SK-N-SH treated with all-trans-retinoic acid at 6 μM for 48 hours (cell line): ENCODE measurements at regions not wholly inside any gene's neighbourhood (a gene's known extent, or its start where the extent isn't known, plus 50 kb on each side); places are given as distances from the start of the nearest gene placed in this dataset.

Experiments used
- ESRRG ChIP-seq: fragments of 250-450 bp; sonication (Bioruptor Pico); IDR thresholded peaks from 2 replicates; pipeline ENCODE4 v1.6.1; 2021; ENCODE audit warnings: mild to moderate bottlenecking
- TF ChIP-seq, protein P1 (sequence below): fragments of 250-450 bp; sonication (Bioruptor Pico); IDR thresholded peaks from 2 replicates; pipeline ENCODE4 v1.5.1; 2020; ENCODE audit warnings: low read depth, mild to moderate bottlenecking, moderate library complexity

DNA sequence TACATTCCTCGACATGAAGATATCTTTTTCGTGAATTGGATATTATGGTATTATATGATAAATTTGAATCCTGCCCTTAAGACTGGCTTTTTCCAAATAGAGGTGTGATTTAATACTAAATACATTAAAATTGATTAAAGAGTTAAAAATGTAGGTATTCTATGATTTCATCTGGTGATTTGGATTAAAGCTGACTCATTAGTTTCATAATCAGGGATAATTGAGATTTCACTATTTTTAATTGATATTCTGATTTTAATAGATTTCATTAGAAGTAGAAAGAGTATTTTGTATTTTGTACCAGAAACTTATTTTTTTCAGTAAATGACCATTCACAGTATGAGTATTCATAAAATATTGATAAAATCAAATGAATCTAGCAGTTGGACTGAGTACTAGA is 524.1 kb downstream of the PLCL1 start:
- TF ChIP-seq, protein P1, sequence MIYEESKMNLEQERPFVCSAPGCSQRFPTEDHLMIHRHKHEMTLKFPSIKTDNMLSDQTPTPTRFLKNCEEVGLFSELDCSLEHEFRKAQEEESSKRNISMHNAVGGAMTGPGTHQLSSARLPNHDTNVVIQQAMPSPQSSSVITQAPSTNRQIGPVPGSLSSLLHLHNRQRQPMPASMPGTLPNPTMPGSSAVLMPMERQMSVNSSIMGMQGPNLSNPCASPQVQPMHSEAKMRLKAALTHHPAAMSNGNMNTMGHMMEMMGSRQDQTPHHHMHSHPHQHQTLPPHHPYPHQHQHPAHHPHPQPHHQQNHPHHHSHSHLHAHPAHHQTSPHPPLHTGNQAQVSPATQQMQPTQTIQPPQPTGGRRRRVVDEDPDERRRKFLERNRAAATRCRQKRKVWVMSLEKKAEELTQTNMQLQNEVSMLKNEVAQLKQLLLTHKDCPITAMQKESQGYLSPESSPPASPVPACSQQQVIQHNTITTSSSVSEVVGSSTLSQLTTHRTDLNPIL (CRISPR knock-in tag): no peak
- TF ChIP-seq ESRRG (CRISPR knock-in tag): no peak
